ENCODE measurements at regions not wholly inside any gene's neighbourhood (a gene's known extent, or its start where the extent isn't known, plus 50 kb on each side); places are given as distances from the start of the nearest gene placed in this dataset.

DNA sequence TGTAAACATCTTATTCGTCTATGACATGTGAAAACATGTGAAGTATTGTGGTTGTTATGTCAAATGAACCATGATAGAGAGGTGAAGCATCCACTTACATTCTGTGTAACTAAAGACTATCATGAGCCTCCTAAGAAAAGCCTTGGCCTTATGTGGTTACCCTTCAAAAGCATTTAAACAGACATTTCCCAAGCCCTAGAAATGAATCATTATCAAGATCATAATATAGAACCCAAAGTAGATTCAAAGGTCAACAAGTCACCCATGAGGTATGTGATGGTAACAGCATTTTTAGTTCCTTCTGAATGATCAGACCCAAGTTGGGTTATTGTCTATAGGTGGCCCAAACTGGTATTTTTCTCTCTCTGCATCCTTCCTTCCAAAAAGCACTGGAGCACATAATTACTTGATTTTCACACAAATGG is 408.0 kb downstream of the TBL1XR1 start:
- DNase-seq: no peak

GRCh38 chr3:176787506-176787905 is 409.8 kb downstream of the TBL1XR1 start:
- no peak for DNase-seq

DNA sequence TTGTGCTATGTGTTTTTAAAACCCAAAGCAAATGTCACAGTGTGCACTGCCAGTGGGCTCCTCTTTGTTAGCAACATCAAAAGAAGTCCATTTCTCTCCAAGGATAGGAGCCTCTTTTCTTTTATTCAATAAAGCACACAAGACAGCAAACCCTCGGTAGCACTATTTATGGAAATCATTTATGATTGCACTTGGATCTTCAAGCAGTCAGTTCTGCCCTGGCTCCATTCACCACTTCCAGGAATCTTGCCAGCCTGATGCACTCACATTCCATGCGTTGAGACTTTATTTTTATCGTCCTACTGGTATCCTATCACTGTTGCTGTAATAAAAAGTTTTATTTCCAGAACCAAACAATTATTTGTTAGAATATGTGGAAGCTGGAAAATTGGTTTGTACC is 412.1 kb downstream of the TBL1XR1 start:
- DNase-seq: no peak

GRCh38 chr3:176780766-176781165 is 416.5 kb downstream of the TBL1XR1 start:
- DNase-seq: no peak

DNA sequence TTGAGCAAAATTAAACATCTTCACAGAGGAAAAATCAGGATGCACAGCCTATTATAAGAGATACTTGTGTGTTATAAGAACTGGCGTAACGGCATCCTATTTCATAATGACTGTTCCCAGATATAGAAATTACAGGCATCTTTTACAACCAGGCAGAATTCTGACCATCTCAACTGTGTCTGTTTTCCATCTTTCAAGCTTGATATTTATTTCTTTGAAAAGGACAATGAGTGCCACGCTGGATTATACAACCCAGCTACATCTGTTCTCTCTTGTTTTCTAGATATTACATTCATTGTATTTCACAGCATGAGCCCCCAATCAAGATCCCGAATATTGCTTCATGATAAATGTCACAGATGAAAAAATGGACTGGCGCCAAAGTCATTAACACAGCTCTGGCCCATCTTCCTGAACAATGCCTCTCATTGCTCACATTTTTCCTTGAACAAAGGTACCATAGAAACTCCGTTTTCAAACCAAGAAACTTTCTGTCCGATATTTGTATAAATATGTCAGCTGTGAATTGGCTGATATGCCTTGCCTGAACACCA is 420.6 kb downstream of the TBL1XR1 start:
- no peak for DNase-seq

DNA sequence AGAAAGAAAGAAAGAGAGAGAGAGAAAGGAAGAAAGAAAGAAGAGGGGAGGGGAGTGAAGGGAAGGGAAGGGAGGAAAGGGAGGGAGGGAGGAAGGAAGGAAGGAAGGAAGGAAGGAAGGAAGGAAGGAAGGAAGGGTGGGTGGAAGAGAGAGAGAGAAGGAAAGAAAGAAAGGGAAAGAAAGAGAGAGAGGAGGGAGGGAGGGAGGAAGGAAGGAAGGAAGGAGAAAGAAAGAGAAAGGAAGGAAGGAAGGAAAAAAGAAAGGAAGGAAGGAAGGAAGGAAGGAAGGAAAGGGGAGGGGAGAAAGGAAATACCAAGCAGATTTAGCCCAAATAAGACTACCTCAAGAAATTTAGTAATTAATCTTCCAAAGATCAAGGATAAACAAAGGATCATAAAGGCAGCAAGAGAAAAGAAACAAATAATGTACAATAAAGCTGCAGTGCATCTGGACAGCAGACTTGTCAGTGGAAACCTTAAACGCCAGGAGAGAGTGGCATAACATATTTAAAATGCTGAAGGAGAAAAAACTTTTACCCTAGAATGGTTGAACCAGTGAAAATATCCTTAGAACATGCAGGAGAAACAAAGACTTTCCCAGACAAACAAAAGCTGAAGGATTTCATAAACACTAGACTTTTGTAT is 427.6 kb downstream of the TBL1XR1 start:
- DNase-seq: no peak

DNA sequence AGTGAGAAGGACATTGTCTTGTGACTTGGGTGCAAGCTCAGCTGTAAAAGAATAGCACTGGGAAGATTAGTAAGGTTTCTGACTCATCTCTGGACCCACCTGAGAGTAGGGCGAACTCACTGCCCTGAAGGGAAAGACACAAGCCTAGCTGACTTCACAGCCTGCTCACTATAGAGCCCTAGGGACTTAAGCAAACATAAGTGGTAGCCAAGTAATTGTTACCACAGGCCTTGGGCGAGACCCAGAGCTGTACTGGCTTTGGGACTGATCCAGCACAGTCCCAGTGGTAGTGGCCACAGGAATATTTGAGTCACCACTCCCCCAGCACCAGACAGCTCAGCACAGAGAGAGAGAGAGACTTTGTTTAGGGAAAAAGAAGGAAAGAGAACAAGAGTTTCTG is 429.9 kb downstream of the TBL1XR1 start:
- DNase-seq: no peak

GRCh38 chr3:176766862-176767261 is 430.4 kb downstream of the TBL1XR1 start:
- DNase-seq: no peak

GRCh38 chr3:176765382-176765900 is 431.8 kb downstream of the TBL1XR1 start:
- DNase-seq: no peak

DNA sequence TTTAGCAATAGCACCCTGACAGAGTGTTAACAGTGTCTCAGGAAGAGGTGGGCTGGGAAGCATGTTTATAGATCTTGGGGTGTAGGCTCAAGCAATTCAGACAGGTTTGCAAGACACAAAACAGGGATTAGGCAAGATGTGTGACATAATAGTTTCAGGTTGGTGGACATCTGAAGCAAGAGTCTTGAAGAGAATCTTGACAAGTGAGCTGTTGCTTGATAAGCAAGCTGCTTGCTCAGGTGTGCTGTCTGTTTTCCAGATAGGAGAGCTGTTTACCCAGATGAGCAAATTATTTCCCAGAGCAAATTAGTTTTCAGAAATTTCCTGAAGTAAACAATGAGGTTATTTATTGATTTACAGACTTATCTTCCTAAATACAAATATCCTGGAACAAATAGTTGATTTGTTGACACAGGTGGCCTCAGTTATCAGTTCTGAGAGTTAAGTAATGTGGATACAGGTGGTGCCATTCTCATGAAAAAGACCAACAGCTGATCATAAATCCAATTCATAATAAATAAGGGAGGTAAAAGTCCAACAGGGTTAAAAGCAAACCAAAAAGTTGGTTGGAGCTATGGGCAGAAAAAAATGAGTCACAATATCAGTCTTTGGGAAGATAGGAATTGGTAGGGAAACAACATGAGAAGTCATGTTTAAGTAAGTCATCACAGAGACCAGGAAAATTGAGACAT is 437.3 kb downstream of the TBL1XR1 start:
- no peak for DNase-seq

GRCh38 chr3:176757429-176757828 is 439.9 kb downstream of the TBL1XR1 start:
- DNase-seq: no peak

DNA sequence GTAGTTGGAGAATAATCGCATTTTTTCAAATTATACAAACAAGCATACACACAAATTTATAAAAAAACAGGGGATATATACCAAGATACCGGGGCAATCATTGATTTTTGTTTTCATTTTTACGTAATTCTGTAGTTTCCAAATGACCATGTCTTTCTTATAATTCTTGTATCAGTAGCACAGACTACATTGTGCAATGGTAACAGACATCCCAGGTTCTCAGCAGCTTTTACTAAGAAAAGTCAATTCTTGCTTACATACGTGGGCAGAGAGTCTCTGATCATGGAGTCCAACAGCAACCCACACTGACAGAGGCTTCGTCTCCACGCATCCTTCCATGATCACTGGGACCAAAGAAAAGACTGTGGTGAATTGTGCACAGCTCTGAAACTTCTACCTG is 441.3 kb downstream of the TBL1XR1 start:
- no peak for DNase-seq

- DNase-seq: no peak
These were observed 441.7 kb downstream of the TBL1XR1 start for GRCh38 chr3:176755552-176755951.

DNA sequence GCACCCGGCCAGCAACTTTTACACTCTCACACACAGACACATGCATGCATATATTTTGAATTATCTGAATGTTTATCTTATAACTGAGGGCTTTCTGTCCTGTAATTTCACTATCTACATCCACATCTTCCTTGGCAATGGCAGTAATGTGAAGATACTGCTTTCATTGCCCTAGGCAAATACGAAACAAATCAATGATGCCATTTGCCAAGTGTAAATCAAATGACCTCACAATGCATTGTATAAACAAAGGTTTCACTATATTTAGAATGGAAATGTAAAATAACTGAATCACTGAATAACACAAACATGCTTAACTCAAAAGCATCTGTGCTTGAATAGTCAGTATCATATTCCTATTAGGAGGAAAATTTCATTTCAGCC is 455.6 kb downstream of the TBL1XR1 start:
- no peak for DNase-seq

- DNase-seq: no peak
These were observed 456.2 kb downstream of the TBL1XR1 start for GRCh38 chr3:176740906-176741663.

DNA sequence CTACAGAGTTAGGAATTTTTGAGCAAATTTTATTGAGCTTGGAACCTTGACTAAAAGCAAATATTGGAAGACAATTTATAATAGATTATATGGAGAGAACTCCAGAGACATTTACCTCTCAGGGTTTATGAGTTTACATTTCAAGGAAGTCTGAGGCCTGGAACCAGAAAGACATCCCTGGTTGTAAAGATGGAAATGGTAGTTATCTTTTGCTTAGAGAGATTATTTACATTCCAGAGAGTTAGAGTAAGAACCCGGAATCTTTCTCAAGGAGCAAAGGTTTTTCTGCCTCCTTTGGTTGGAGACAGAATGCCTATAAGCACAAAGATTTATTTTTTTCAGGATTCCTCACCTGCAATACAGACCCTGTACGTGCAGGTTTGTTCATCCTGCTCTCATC is 458.1 kb downstream of the TBL1XR1 start:
- no peak for DNase-seq

GRCh38 chr3:176737480-176738110 is 459.7 kb downstream of the TBL1XR1 start:
- no peak for DNase-seq

DNA sequence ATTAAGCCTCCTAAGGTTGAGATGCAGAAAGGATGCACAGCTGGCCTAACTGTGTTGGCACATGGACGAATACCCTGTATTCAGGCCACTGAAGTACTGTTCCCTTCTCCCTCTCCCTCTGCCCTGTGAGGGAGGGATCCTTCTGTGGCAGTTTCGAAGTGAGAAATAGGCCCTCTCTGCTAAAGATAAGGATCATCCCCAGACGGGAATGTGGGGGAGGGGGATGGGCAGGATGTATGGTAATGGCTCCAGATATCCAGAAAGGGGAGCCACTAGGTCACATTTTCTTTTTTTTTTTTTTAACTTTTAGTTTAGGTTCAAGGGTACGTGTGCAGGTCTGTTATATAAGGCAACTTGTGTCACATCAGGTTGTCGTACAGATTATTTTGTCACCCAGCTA is 463.1 kb downstream of the TBL1XR1 start:
- DNase-seq: no peak

DNA sequence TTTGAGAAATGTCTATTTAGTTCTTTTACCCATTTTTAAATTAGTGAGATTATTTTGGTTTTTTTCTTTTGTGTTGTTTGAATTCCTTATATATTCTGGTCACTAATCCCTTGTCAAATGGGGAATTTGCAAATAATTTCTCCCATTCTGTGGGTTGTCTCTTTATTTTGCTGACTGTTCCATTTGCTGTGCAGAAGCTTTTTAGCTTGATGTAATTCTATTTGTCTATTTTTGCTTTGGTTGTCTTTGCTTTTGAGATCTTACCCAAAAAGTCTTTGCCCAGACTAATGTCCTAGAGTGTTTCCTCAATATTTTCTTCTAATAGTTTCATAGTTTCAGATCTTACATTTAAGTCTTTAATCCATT is 472.9 kb downstream of the TBL1XR1 start:
- DNase-seq: no peak

- no peak for DNase-seq
These were observed 473.4 kb downstream of the TBL1XR1 start for GRCh38 chr3:176723758-176724393.

DNA sequence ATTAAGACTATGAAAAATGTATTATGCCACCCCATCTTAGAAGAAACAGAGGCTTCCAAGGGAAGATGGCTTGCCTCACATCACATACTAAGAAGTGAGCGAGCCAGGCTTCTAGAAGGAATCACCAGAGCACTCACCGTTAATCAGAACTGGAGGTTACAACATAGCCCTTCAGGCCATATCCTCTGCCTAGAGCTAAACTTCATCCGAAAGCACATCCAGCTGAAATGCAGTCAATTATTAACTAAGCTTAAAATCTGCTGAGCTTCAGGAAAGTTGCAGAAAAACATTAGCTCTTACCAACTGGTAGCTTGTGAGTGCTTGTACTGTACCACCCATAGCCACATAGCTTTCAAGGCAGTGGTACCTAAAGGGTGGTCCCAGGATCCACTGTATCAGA is 483.2 kb downstream of the TBL1XR1 start:
- no peak for DNase-seq

GRCh38 chr3:176712191-176712590 is 485.1 kb downstream of the TBL1XR1 start:
- no peak for DNase-seq

DNA sequence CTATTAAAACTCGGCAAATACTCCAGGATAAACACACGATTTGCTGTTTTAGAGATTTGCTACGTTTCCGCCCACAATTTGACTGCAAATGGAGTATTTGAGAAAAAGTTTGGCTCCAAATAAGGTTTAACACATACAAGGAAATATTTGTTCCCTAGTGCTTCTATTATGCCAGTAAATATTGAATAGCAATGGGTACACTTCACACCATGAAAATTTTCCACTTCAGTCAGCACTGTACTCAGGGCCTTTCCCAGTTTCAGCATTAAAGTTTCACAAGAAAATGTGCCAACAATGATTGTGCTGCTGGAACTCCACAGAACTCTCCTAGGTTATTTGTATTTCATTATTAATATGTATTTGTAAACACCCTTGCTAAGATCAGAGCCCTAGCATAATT is 498.0 kb downstream of the TBL1XR1 start:
- no peak for DNase-seq

Measured in activated CD4-positive, alpha-beta T cell treated with anti-CD3 and anti-CD28 coated beads for 4 hours (primary cell).